Kidney (tissue), 13 donors: ENCODE measurements at regions not wholly inside any gene's neighbourhood (a gene's known extent, or its start where the extent isn't known, plus 50 kb on each side); places are given as distances from the start of the nearest gene placed in this dataset.
A peak's percentile ranks its signal among the peaks of the same experiment; 100 is the strongest.

ENCODE experiments used
- DNase-seq, 5 donors: peaks; one replicate each; pipeline ENCODE4 v3.0.0-alpha.2; 2013 to 2020
- FAIRE-seq: peaks from 2 replicates; lab custom pipeline; 2012; peaks lifted over from hg19 to GRCh38; lab: Jason Lieb, UNC
- H3K27ac ChIP-seq, 2 donors: one replicate each; pipeline ENCODE4 v1.7.0; 2013; ENCODE audit warnings: low read depth in 2 of 2, low read length in 2 of 2, inconsistent platforms in 1 of 2
- H3K27me3 ChIP-seq: one replicate; pipeline ENCODE4 v1.7.1; 2013; ENCODE audit warnings: low read length, inconsistent platforms; ENCODE audit not compliant: control insufficient read depth, insufficient read depth
- H3K36me3 ChIP-seq, 3 donors: one replicate each; pipeline versions ENCODE4 v1.7.0 to v1.7.1; 2013; ENCODE audit warnings: low read length in 3 of 3, control low read depth in 1 of 3, inconsistent platforms in 1 of 3; ENCODE audit not compliant: insufficient read depth in 3 of 3, control insufficient read depth in 2 of 3
- H3K4me1 ChIP-seq, 3 donors: one replicate each; pipeline versions ENCODE4 v1.7.0 to v1.7.1; 2013; ENCODE audit warnings: low read length in 3 of 3, inconsistent platforms in 1 of 3, low read depth in 1 of 3; ENCODE audit not compliant: control insufficient read depth in 2 of 3, insufficient read depth in 2 of 3
- H3K4me3 ChIP-seq, 3 donors: one replicate each; pipeline versions ENCODE4 v1.7.0 to v1.8.1; 2013; ENCODE audit warnings: low read length in 3 of 3, control low read depth in 1 of 3, inconsistent platforms in 1 of 3
- H3K9ac ChIP-seq, 3 donors: one replicate each; pipeline versions ENCODE4 v1.7.0 to v1.7.1; 2013; ENCODE audit warnings: low read length in 3 of 3, control low read depth in 1 of 3, inconsistent platforms in 1 of 3
- H3K9me3 ChIP-seq, 3 donors: one replicate each; pipeline versions ENCODE4 v1.7.0 to v1.7.1; 2013; ENCODE audit warnings: low read length in 3 of 3, control low read depth in 1 of 3, inconsistent platforms in 1 of 3; ENCODE audit not compliant: control insufficient read depth in 2 of 3, insufficient read depth in 1 of 3
- CTCF ChIP-seq: IDR thresholded peaks from 3 replicates; pipeline ENCODE4 v1.5.1; 2012; ENCODE audit warnings: mild to moderate bottlenecking, moderate library complexity, borderline replicate concordance; ENCODE audit not compliant: insufficient read depth; ENCODE audit errors: extremely low read depth
- intact Hi-C: fragments of 100-400 bp; cut with DNase I; formaldehyde crosslinking; loops from one replicate; pipeline ENCODE4 v1.11.1; 2022
- donor health status: control.
- donor health status: control.
- donor health status: control.
- donor health status: control.
- donor health status: control.
- donor health status: DM: yes; HTN: yes; CAD: no.
- donor health status: Normal renal cell carcinoma (clear cell type).

- TF ChIP-seq CTCF: no peak
- FAIRE-seq (no peak), DNase-seq (no peak)
- Histone ChIP-seq H3K27me3 (no peaks in the 10 kb centered on the region), H3K9me3 (no peaks in the 10 kb centered on the region), H3K9ac (no peak overlapping the region), H3K27ac (no peak overlapping the region), H3K4me3 (no peak overlapping the region), H3K36me3 (no peaks in the 10 kb centered on the region), H3K4me1 (peaks cover 2 to 10% (median 5%) of the 10 kb centered on the region in 3 donors)
- intact Hi-C loops: no loop called here
Observed at GRCh38 chr2:41884718-41885117, 163.1 kb upstream of the PKDCC start.

GRCh38 chr2:41886145-41886664 lies 161.6 kb upstream of the PKDCC start:
- no peak overlapping the region for H3K27ac ChIP-seq
- intact Hi-C loops: no loop called here
- no peaks in the 10 kb centered on the region for H3K9me3 ChIP-seq
- TF ChIP-seq CTCF: no peak
- H3K4me1 ChIP-seq: peaks cover 0 to 6% (median 2%) of the 10 kb centered on the region in 3 donors
- no peak overlapping the region for H3K4me3 ChIP-seq
- no peaks in the 10 kb centered on the region for H3K36me3 ChIP-seq
- H3K9ac ChIP-seq: no peak overlapping the region
- DNase-seq (no peak), FAIRE-seq (no peak)
- H3K27me3 ChIP-seq: no peaks in the 10 kb centered on the region

GRCh38 chr2:41886757-41887156 lies 161.1 kb upstream of the PKDCC start:
- peaks cover 0 to 6% (median 2%) of the 10 kb centered on the region in 3 donors for H3K4me1 ChIP-seq
- FAIRE-seq (no peak), DNase-seq (peak in 1 of 5 donors; percentile 59)
- H3K36me3 ChIP-seq: no peaks in the 10 kb centered on the region
- TF ChIP-seq CTCF: no peak
- H3K9me3 ChIP-seq: no peaks in the 10 kb centered on the region
- no peak overlapping the region for H3K4me3 ChIP-seq
- H3K9ac ChIP-seq: no peak overlapping the region
- intact Hi-C loops: no loop called here
- no peak overlapping the region for H3K27ac ChIP-seq
- H3K27me3 ChIP-seq: no peaks in the 10 kb centered on the region

- FAIRE-seq (no peak), DNase-seq (no peak)
- peaks cover 0 to 15% (median 5%) of the 10 kb centered on the region in 3 donors for H3K4me1 ChIP-seq
- no peak overlapping the region for H3K9ac ChIP-seq
- no peaks in the 10 kb centered on the region for H3K36me3 ChIP-seq
- no peak for TF ChIP-seq CTCF
- H3K27me3 ChIP-seq: no peaks in the 10 kb centered on the region
- no peaks in the 10 kb centered on the region for H3K9me3 ChIP-seq
- intact Hi-C loops: no loop called here
- H3K27ac ChIP-seq: no peak overlapping the region
- no peak overlapping the region for H3K4me3 ChIP-seq
Observed at GRCh38 chr2:41890341-41890740, 157.5 kb upstream of the PKDCC start.
